ENCODE measurements at regions not wholly inside any gene's neighbourhood (a gene's known extent, or its start where the extent isn't known, plus 50 kb on each side); places are given as distances from the start of the nearest gene placed in this dataset.

- Mint-ChIP-seq H3K4me3 (no peak overlapping the region), H3K4me1 (ENCODE audit: low read depth in 2 of 2) (peaks cover 0 to 3% of the 10 kb centered on the region in 2 donors), H3K27me3 (peaks cover 0 to 27% of the 10 kb centered on the region in 2 donors), H3K36me3 (ENCODE audit: insufficient read depth) (no peaks in the 10 kb centered on the region), H3K27ac (no peak overlapping the region), H3K9me3 (no peaks in the 10 kb centered on the region)
- no peak for ATAC-seq (replicated peaks)
- DNase-seq, result no peak
Observed at GRCh38 chr2:120919771-120920453, 184.2 kb downstream of the GLI2 start.

- ATAC-seq (replicated peaks), result no peak
- H3K4me1 Mint-ChIP-seq (ENCODE audit: low read depth in 2 of 2), result peaks cover 0 to 3% of the 10 kb centered on the region in 2 donors
- no peaks in the 10 kb centered on the region for H3K9me3 Mint-ChIP-seq
- no peaks in the 10 kb centered on the region for H3K36me3 Mint-ChIP-seq (ENCODE audit: insufficient read depth)
- peaks cover 0 to 26% of the 10 kb centered on the region in 2 donors for H3K27me3 Mint-ChIP-seq
- no peak for DNase-seq
- no peak overlapping the region for H3K27ac Mint-ChIP-seq
- H3K4me3 Mint-ChIP-seq, result no peak overlapping the region
Observed at GRCh38 chr2:120920454-120921148, 184.9 kb downstream of the GLI2 start.

- no peak overlapping the region for H3K4me3 Mint-ChIP-seq
- no peak for DNase-seq
- H3K36me3 Mint-ChIP-seq (ENCODE audit: insufficient read depth), result no peaks in the 10 kb centered on the region
Observed at GRCh38 chr2:120921457-120921856, 185.8 kb downstream of the GLI2 start.

GRCh38 chr2:120922571-120923332 is 187.1 kb downstream of the GLI2 start:
- no peaks in the 10 kb centered on the region for H3K9me3 Mint-ChIP-seq
- no peaks in the 10 kb centered on the region for H3K36me3 Mint-ChIP-seq (ENCODE audit: insufficient read depth)
- H3K4me1 Mint-ChIP-seq (ENCODE audit: low read depth in 2 of 2), result no peaks in the 10 kb centered on the region
- no peak for DNase-seq
- H3K27ac Mint-ChIP-seq, result no peak overlapping the region
- peaks cover 0 to 19% of the 10 kb centered on the region in 2 donors for H3K27me3 Mint-ChIP-seq
- ATAC-seq (replicated peaks), result no peak
- no peak overlapping the region for H3K4me3 Mint-ChIP-seq

More at GRCh38 chr2:120921457-120921856, 185.8 kb downstream of the GLI2 start:
- Mint-ChIP-seq H3K27ac (no peak overlapping the region), H3K4me1 (ENCODE audit: low read depth in 2 of 2) (no peaks in the 10 kb centered on the region), H3K27me3 (peaks cover 0 to 19% of the 10 kb centered on the region in 2 donors), H3K9me3 (no peaks in the 10 kb centered on the region)
- ATAC-seq (replicated peaks), result no peak

- no peak for DNase-seq
- no peaks in the 10 kb centered on the region for H3K9me3 Mint-ChIP-seq
- H3K4me3 Mint-ChIP-seq, result no peak overlapping the region
- H3K27me3 Mint-ChIP-seq, result peaks cover 0 to 19% of the 10 kb centered on the region in 2 donors
- ATAC-seq (replicated peaks), result no peak
- H3K36me3 Mint-ChIP-seq (ENCODE audit: insufficient read depth), result no peaks in the 10 kb centered on the region
- no peak overlapping the region for H3K27ac Mint-ChIP-seq
- H3K4me1 Mint-ChIP-seq (ENCODE audit: low read depth in 2 of 2), result no peaks in the 10 kb centered on the region
Observed at GRCh38 chr2:120923426-120923825, 187.8 kb downstream of the GLI2 start.

GRCh38 chr2:120924924-120925323 is 189.3 kb downstream of the GLI2 start:
- Mint-ChIP-seq H3K27me3 (peaks cover 0 to 18% of the 10 kb centered on the region in 2 donors), H3K4me1 (ENCODE audit: low read depth in 2 of 2) (no peaks in the 10 kb centered on the region), H3K27ac (no peak overlapping the region), H3K36me3 (ENCODE audit: insufficient read depth) (no peaks in the 10 kb centered on the region), H3K4me3 (no peak overlapping the region), H3K9me3 (no peaks in the 10 kb centered on the region)
- no peak for DNase-seq
- no peak for ATAC-seq (replicated peaks)

GRCh38 chr2:120926463-120927264 is 191.0 kb downstream of the GLI2 start:
- H3K4me3 Mint-ChIP-seq, result no peak overlapping the region
- no peak for ATAC-seq (replicated peaks)
- no peak for DNase-seq

GRCh38 chr2:120927265-120927628 is 191.6 kb downstream of the GLI2 start:
- DNase-seq (no peak), ATAC-seq (replicated peaks) (no peak)
- Mint-ChIP-seq H3K4me1 (ENCODE audit: low read depth in 2 of 2) (no peaks in the 10 kb centered on the region), H3K36me3 (ENCODE audit: insufficient read depth) (no peaks in the 10 kb centered on the region), H3K27ac (no peak overlapping the region), H3K4me3 (no peak overlapping the region), H3K9me3 (peaks cover 0 to 2% of the 10 kb centered on the region in 2 donors), H3K27me3 (peaks cover 2% of the 10 kb centered on the region in 2 donors)

More at GRCh38 chr2:120926463-120927264, 191.0 kb downstream of the GLI2 start:
- Mint-ChIP-seq H3K27me3 (peaks cover 0 to 6% of the 10 kb centered on the region in 2 donors), H3K27ac (no peak overlapping the region), H3K36me3 (ENCODE audit: insufficient read depth) (no peaks in the 10 kb centered on the region), H3K9me3 (peaks cover 0 to 2% of the 10 kb centered on the region in 2 donors), H3K4me1 (ENCODE audit: low read depth in 2 of 2) (no peaks in the 10 kb centered on the region)

- peaks cover 0 to 2% of the 10 kb centered on the region in 2 donors for H3K9me3 Mint-ChIP-seq
- H3K4me1 Mint-ChIP-seq (ENCODE audit: low read depth in 2 of 2), result no peaks in the 10 kb centered on the region
- DNase-seq, result no peak
- no peak overlapping the region for H3K27ac Mint-ChIP-seq
- peaks cover 13 to 20% of the 10 kb centered on the region in 2 donors for H3K27me3 Mint-ChIP-seq
- H3K36me3 Mint-ChIP-seq (ENCODE audit: insufficient read depth), result no peaks in the 10 kb centered on the region
- ATAC-seq (replicated peaks), result no peak
- no peak overlapping the region for H3K4me3 Mint-ChIP-seq
Observed at GRCh38 chr2:120929829-120930228, 194.2 kb downstream of the GLI2 start.

- H3K27me3 Mint-ChIP-seq, result peaks cover 13 to 24% of the 10 kb centered on the region in 2 donors
Observed at GRCh38 chr2:120930236-120930635, 194.6 kb downstream of the GLI2 start.

GRCh38 chr2:120930864-120931263 is 195.2 kb downstream of the GLI2 start:
- Mint-ChIP-seq H3K36me3 (ENCODE audit: insufficient read depth) (no peaks in the 10 kb centered on the region), H3K27ac (no peak overlapping the region), H3K4me3 (no peak overlapping the region), H3K9me3 (peaks cover 0 to 2% of the 10 kb centered on the region in 2 donors), H3K4me1 (ENCODE audit: low read depth in 2 of 2) (no peaks in the 10 kb centered on the region), H3K27me3 (peaks cover 13 to 31% of the 10 kb centered on the region in 2 donors)
- ATAC-seq (replicated peaks) (no peak), DNase-seq (no peak)

More at GRCh38 chr2:120930236-120930635, 194.6 kb downstream of the GLI2 start:
- Mint-ChIP-seq H3K4me3 (no peak overlapping the region), H3K9me3 (peaks cover 0 to 2% of the 10 kb centered on the region in 2 donors), H3K4me1 (ENCODE audit: low read depth in 2 of 2) (no peaks in the 10 kb centered on the region), H3K27ac (no peak overlapping the region), H3K36me3 (ENCODE audit: insufficient read depth) (no peaks in the 10 kb centered on the region)
- ATAC-seq (replicated peaks) (no peak), DNase-seq (no peak)

GRCh38 chr2:120932472-120932871 is 196.8 kb downstream of the GLI2 start:
- no peak overlapping the region for H3K4me3 Mint-ChIP-seq
- no peak overlapping the region for H3K27ac Mint-ChIP-seq
- no peak for DNase-seq

GRCh38 chr2:120932881-120933280 is 197.2 kb downstream of the GLI2 start:
- Mint-ChIP-seq H3K4me1 (ENCODE audit: low read depth in 2 of 2) (no peaks in the 10 kb centered on the region), H3K4me3 (no peak overlapping the region), H3K36me3 (ENCODE audit: insufficient read depth) (no peaks in the 10 kb centered on the region), H3K27me3 (peaks cover 13 to 33% of the 10 kb centered on the region in 2 donors), H3K9me3 (peaks cover 0 to 2% of the 10 kb centered on the region in 2 donors), H3K27ac (no peak overlapping the region)
- DNase-seq, result no peak
- ATAC-seq (replicated peaks), result no peak

More at GRCh38 chr2:120932472-120932871, 196.8 kb downstream of the GLI2 start:
- peaks cover 13 to 33% of the 10 kb centered on the region in 2 donors for H3K27me3 Mint-ChIP-seq
- peaks cover 0 to 2% of the 10 kb centered on the region in 2 donors for H3K9me3 Mint-ChIP-seq
- no peak for ATAC-seq (replicated peaks)
- no peaks in the 10 kb centered on the region for H3K4me1 Mint-ChIP-seq (ENCODE audit: low read depth in 2 of 2)
- H3K36me3 Mint-ChIP-seq (ENCODE audit: insufficient read depth), result no peaks in the 10 kb centered on the region
